ENCODE measurements at regions not wholly inside any gene's neighbourhood (a gene's known extent, or its start where the extent isn't known, plus 50 kb on each side); places are given as distances from the start of the nearest gene placed in this dataset.

DNA sequence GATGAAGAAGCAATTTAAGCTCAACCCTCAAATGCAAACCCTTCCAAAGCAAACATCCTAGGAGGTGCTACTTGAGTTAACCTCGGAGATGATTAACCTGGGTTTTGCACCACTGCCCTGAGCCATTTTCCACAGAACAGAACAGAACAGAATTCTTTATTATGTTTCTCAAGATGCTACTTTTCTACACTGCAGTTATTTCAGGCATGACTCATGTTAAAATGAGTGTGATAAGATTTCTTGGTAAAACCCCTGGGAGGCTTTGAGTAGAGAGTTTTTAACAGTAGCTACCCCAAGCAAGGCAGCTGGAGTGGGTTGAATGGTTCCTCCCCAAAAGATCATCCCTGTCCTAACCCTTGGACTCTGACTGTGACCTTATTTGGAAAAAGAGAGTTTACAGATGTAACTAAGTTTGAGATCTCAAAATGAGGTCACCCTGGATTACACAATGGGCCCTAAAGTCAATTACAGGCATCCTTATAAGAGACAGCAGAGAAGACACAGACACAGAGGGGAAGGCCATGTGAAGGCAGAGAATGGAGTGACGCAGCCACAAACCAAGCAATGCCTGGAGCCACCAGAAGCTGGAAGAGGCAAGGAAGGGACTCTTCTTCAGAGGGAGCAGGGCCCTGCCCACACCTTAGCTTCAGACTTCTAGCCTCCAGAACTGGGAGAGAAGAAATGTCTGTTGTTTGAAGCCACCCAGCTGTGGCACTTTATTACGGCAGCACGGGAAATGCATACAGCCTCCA is 153.4 kb downstream of the ETS2 start:
- Histone ChIP-seq H3K36me3 (ENCODE audit: control insufficient read depth in 2 of 3, insufficient read depth in 3 of 3, low read length in 3 of 3) (no peaks in the 10 kb centered on the region), H3K9me3 (ENCODE audit: control insufficient read depth in 2 of 3, insufficient read depth in 1 of 3, low read length in 3 of 3) (no peaks in the 10 kb centered on the region), H3K4me1 (ENCODE audit: control insufficient read depth in 2 of 3, insufficient read depth in 2 of 3, low read depth in 1 of 3, low read length in 3 of 3) (peaks cover 5 to 27% (median 18%) of the 10 kb centered on the region in 3 donors), H3K4me3 (ENCODE audit: low read length in 3 of 3) (no peak overlapping the region), H3K9ac (ENCODE audit: low read length in 3 of 3) (peak overlapping the region in 1 of 3 donors; percentile 37), H3K27me3 (ENCODE audit: control insufficient read depth, insufficient read depth, low read length) (no peaks in the 10 kb centered on the region), H3K27ac (ENCODE audit: low read depth in 2 of 2, low read length in 2 of 2) (peak overlapping the region; percentile 88 to 92)
- FAIRE-seq, result peak; percentile 96
- intact Hi-C loops (cut with DNase I), result no loop called here
- DNase-seq, result peak in 4 of 5 donors; percentile 44 to 82 (median 81)
- TF ChIP-seq CTCF (IDR thresholded peaks at IDR 0.05; ENCODE audit: borderline replicate concordance, extremely low read depth, insufficient read depth), result no peak

- intact Hi-C loops (cut with DNase I), result no loop called here
- Histone ChIP-seq H3K4me1 (ENCODE audit: control insufficient read depth in 2 of 3, insufficient read depth in 2 of 3, low read depth in 1 of 3, low read length in 3 of 3) (peaks cover 5 to 27% (median 18%) of the 10 kb centered on the region in 3 donors), H3K36me3 (ENCODE audit: control insufficient read depth in 2 of 3, insufficient read depth in 3 of 3, low read length in 3 of 3) (no peaks in the 10 kb centered on the region), H3K9ac (ENCODE audit: low read length in 3 of 3) (no peak overlapping the region), H3K9me3 (ENCODE audit: control insufficient read depth in 2 of 3, insufficient read depth in 1 of 3, low read length in 3 of 3) (no peaks in the 10 kb centered on the region), H3K27me3 (ENCODE audit: control insufficient read depth, insufficient read depth, low read length) (no peaks in the 10 kb centered on the region), H3K4me3 (ENCODE audit: low read length in 3 of 3) (no peak overlapping the region), H3K27ac (ENCODE audit: low read depth in 2 of 2, low read length in 2 of 2) (peak overlapping the region; percentile 88 to 92)
- FAIRE-seq, result no peak
- peak in 1 of 5 donors; percentile 22 for DNase-seq
- no peak for TF ChIP-seq CTCF (IDR thresholded peaks at IDR 0.05; ENCODE audit: borderline replicate concordance, extremely low read depth, insufficient read depth)
Observed at GRCh38 chr21:38958323-38958705, 152.6 kb downstream of the ETS2 start.

GRCh38 chr21:38957575-38958322 is 152.0 kb downstream of the ETS2 start:
- Histone ChIP-seq H3K27me3 (ENCODE audit: control insufficient read depth, insufficient read depth, low read length) (no peaks in the 10 kb centered on the region), H3K27ac (ENCODE audit: low read depth in 2 of 2, low read length in 2 of 2) (peak overlapping the region; percentile 88 to 92), H3K9ac (ENCODE audit: low read length in 3 of 3) (no peak overlapping the region), H3K36me3 (ENCODE audit: control insufficient read depth in 2 of 3, insufficient read depth in 3 of 3, low read length in 3 of 3) (no peaks in the 10 kb centered on the region), H3K4me1 (ENCODE audit: control insufficient read depth in 2 of 3, insufficient read depth in 2 of 3, low read depth in 1 of 3, low read length in 3 of 3) (peaks cover 5 to 27% (median 18%) of the 10 kb centered on the region in 3 donors), H3K9me3 (ENCODE audit: control insufficient read depth in 2 of 3, insufficient read depth in 1 of 3, low read length in 3 of 3) (no peaks in the 10 kb centered on the region), H3K4me3 (ENCODE audit: low read length in 3 of 3) (no peak overlapping the region)
- intact Hi-C loops (cut with DNase I), result no loop called here
- no peak for DNase-seq
- FAIRE-seq, result no peak
- no peak for TF ChIP-seq CTCF (IDR thresholded peaks at IDR 0.05; ENCODE audit: borderline replicate concordance, extremely low read depth, insufficient read depth)

All from kidney (tissue), 13 donors.